ENCODE measurements at regions not wholly inside any gene's neighbourhood (a gene's known extent, or its start where the extent isn't known, plus 50 kb on each side); places are given as distances from the start of the nearest gene placed in this dataset.

DNA sequence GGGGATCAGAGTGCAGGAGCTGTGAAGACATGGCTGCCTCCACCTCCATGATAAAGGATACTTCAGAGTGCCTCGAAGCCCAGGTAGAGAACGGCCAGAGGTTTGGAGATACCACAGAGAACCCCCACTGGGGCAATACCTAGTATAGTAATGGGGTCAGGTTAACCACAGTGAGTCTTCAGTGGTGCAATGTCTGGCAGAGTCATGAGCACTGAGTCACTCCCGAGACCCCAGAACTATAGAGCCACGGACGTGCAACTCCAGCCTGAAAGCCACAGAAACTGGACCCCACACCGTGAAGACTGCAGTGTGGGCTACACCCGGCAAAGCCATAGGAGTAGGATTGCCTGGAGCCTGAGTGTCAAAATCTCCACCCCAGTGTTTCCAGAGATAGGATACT lies 746.6 kb downstream of the CBLN2 start:
- TF ChIP-seq, protein P1, sequence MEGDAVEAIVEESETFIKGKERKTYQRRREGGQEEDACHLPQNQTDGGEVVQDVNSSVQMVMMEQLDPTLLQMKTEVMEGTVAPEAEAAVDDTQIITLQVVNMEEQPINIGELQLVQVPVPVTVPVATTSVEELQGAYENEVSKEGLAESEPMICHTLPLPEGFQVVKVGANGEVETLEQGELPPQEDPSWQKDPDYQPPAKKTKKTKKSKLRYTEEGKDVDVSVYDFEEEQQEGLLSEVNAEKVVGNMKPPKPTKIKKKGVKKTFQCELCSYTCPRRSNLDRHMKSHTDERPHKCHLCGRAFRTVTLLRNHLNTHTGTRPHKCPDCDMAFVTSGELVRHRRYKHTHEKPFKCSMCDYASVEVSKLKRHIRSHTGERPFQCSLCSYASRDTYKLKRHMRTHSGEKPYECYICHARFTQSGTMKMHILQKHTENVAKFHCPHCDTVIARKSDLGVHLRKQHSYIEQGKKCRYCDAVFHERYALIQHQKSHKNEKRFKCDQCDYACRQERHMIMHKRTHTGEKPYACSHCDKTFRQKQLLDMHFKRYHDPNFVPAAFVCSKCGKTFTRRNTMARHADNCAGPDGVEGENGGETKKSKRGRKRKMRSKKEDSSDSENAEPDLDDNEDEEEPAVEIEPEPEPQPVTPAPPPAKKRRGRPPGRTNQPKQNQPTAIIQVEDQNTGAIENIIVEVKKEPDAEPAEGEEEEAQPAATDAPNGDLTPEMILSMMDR (IDR thresholded peaks at IDR 0.05) = no peak
- no peak for TF ChIP-seq POLR2A (IDR thresholded peaks at IDR 0.05)
- DNase-seq (ENCODE audit: low spot score in 2 of 2) = no peak
- no peak overlapping the region for H3K4me3 ChIP-seq (ENCODE audit: low read depth, poor library complexity, severe bottlenecking)
- intact Hi-C loops (cut with DNase I; ENCODE audit: low total_unique reads) = no loop called here
- WGBS, 2 donors = 71 to 84% methylated on average over 7 of the region's 7 CpGs

DNA sequence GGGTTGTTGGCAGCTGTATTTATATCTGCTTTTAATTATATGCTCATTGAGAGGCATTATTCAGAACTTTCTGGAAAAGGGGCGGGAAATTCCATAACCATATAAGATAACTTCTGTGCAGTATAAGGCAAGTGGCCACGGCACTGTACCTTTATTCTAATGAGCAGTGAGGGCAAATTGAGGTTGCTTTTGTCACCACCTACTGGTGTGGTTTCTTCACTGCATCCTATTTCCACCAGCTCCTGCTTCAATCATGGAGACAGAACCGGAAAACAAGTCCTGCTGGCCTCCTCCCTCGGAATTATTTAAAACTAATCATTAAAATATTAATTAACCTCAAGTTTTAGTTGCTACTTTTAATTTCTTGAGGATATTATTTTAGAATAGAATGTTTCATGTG lies 759.4 kb downstream of the CBLN2 start:
- H3K4me3 ChIP-seq (ENCODE audit: low read depth, poor library complexity, severe bottlenecking) = no peak overlapping the region
- intact Hi-C loops (cut with DNase I; ENCODE audit: low total_unique reads) = no loop called here
- WGBS, 2 donors = 76 to 84% methylated on average over 4 of the region's 4 CpGs
- TF ChIP-seq, protein P1 (IDR thresholded peaks at IDR 0.05) = no peak
- TF ChIP-seq POLR2A (IDR thresholded peaks at IDR 0.05) = no peak
- DNase-seq (ENCODE audit: low spot score in 2 of 2) = no peak

DNA sequence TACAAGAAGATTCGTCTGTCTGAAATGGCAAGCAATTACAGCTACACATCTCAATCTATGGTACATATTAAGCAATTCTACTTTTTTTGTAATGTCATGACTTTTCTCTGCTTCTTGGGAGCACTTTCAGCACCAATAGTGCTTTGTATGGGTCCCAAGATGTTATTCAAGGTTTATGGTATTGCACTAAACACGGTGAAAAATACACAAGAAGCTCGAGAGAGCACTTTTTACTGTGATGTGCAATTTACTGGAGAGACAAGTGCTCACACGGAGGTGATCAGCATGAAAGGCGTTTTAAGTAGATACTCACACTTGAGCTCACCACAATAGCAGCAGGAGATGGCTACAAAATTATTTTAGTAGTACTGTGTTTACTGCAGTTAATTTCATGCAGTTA lies 783.6 kb downstream of the CBLN2 start:
- intact Hi-C loops (cut with DNase I; ENCODE audit: low total_unique reads) = no loop called here
- H3K4me3 ChIP-seq (ENCODE audit: low read depth, poor library complexity, severe bottlenecking) = no peak overlapping the region
- 69 to 83% methylated on average over 5 of the region's 5 CpGs for WGBS, 2 donors
- TF ChIP-seq, protein P1 (IDR thresholded peaks at IDR 0.05) = no peak
- no peak for TF ChIP-seq POLR2A (IDR thresholded peaks at IDR 0.05)
- DNase-seq (ENCODE audit: low spot score in 2 of 2) = no peak

DNA sequence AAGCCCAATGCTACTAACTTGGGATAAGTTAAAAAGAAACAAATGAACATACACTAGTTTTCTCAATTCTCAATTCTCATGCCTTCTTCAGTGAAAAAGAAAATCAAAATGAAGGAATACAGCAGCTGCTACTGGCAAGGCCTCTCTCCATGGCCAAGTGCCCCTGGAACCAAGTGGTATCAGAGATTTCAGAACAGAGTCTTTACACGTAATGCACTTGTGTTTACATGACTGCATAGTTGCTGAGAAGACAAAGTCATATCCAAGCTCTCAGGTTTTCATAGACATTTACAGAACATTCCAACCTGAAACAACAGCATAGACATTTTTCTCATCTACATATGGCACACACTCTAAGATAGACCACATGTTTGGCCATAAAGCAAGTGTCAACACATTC lies 789.9 kb downstream of the CBLN2 start:
- no peak overlapping the region for H3K4me3 ChIP-seq (ENCODE audit: low read depth, poor library complexity, severe bottlenecking)
- WGBS, 2 donors = 72 to 81% methylated on average over 1 of the region's 1 CpG
- TF ChIP-seq, protein P1 (IDR thresholded peaks at IDR 0.05) = no peak
- no peak for TF ChIP-seq POLR2A (IDR thresholded peaks at IDR 0.05)
- intact Hi-C loops (cut with DNase I; ENCODE audit: low total_unique reads) = no loop called here
- no peak for DNase-seq (ENCODE audit: low spot score in 2 of 2)

DNA sequence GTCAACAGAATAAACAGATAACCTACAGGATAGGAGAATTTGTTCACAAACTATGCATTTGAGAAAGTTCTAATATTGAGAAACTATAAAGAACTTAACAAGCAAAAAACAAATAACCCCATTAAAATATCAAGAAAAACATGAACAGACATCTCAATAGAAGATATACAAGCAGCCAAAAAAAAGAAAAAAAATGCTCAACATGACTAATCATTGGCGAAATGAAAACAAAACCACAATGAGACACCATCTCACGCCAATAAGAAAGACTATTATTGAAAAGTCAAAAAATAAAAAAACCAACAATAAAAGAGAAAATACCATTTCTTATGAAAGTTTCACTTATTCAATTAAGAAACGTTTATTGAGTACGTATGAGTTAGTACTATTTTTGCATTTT lies 800.5 kb downstream of the CBLN2 start:
- TF ChIP-seq, protein P1 (IDR thresholded peaks at IDR 0.05) = no peak
- no peak for TF ChIP-seq POLR2A (IDR thresholded peaks at IDR 0.05)
- H3K4me3 ChIP-seq (ENCODE audit: low read depth, poor library complexity, severe bottlenecking) = no peak overlapping the region
- DNase-seq (ENCODE audit: low spot score in 2 of 2) = no peak
- intact Hi-C loops (cut with DNase I; ENCODE audit: low total_unique reads) = no loop called here
- 87 to 89% methylated on average over 4 of the region's 4 CpGs for WGBS, 2 donors

DNA sequence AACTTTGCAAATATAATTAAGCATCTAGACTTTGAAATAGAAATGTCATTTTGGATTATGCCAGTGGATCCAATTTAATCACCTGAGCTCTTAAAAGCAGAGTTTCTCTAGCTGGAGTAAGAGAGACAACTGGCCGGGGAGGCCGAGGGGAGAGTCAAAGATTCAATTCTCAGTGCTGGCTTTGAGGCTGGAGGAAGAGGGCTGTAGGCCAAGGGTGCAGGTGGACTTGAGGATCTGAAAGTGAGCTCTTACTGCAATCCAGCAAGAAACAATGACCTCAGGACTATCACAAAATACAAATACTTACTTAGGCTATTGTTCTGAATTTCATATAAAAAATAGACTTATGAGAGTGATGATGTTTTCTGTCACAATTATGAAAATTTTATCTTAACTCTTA lies 814.5 kb downstream of the CBLN2 start:
- no peak for TF ChIP-seq POLR2A (IDR thresholded peaks at IDR 0.05)
- TF ChIP-seq, protein P1 (IDR thresholded peaks at IDR 0.05) = no peak
- DNase-seq (ENCODE audit: low spot score in 2 of 2) = no peak
- intact Hi-C loops (cut with DNase I; ENCODE audit: low total_unique reads) = no loop called here
- no peak overlapping the region for H3K4me3 ChIP-seq (ENCODE audit: low read depth, poor library complexity, severe bottlenecking)
- whole genome bisulfite sequencing, 2 donors = 83 to 93% methylated on average over 2 of the region's 2 CpGs
